ENCODE measurements at regions not wholly inside any gene's neighbourhood (a gene's known extent, or its start where the extent isn't known, plus 50 kb on each side); places are given as distances from the start of the nearest gene placed in this dataset.

DNA sequence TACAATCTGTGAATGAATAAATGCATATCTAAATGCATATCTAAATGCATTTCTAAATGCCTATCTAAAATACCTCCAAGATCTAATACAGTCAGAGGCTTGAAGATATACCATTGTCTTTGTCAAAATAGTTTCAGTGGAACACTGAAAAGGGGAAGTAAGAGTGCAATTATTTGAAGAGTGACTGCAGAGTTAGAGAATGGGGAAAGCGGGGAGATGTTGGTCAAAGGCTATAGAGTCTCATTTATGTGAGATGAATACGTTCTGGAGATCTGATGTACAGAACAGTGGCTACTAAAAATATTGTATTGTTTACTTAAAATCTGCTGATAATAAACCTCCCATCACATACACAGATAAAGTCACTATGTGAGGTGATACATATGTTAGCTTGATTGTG lies 1126.2 kb upstream of the CDH9 start:
- TF ChIP-seq, protein P1, sequence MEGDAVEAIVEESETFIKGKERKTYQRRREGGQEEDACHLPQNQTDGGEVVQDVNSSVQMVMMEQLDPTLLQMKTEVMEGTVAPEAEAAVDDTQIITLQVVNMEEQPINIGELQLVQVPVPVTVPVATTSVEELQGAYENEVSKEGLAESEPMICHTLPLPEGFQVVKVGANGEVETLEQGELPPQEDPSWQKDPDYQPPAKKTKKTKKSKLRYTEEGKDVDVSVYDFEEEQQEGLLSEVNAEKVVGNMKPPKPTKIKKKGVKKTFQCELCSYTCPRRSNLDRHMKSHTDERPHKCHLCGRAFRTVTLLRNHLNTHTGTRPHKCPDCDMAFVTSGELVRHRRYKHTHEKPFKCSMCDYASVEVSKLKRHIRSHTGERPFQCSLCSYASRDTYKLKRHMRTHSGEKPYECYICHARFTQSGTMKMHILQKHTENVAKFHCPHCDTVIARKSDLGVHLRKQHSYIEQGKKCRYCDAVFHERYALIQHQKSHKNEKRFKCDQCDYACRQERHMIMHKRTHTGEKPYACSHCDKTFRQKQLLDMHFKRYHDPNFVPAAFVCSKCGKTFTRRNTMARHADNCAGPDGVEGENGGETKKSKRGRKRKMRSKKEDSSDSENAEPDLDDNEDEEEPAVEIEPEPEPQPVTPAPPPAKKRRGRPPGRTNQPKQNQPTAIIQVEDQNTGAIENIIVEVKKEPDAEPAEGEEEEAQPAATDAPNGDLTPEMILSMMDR (IDR thresholded peaks at IDR 0.05), result no peak
- no peak for TF ChIP-seq EP300 (IDR thresholded peaks at IDR 0.05)
- no peak for TF ChIP-seq POLR2A (IDR thresholded peaks at IDR 0.05)

Measured in ovary (tissue), 3 donors.